ENCODE measurements at regions not wholly inside any gene's neighbourhood (a gene's known extent, or its start where the extent isn't known, plus 50 kb on each side); places are given as distances from the start of the nearest gene placed in this dataset.

DNA sequence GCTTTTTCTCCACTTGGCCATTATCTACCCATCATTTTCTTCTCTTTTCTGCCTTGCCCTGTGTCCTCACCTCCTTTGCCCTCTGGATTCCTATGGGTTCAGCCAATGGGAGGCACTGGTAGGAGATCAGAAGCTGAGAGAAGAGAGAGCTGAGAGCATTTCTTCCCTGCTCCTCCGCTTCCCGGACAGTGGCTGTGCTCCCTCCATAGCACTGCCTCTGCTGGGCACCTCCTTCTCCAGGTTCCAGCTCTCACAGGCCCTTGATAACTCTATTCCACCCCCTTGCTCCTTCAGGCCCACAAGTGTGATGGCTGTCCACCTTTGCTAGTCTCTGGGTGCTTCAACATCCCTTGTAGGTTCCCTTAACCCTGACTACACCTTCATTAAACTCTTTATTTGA is 79.6 kb downstream of the LSM5 start:
- H3K4me3 ChIP-seq (replicated peaks; ENCODE audit: low read depth, low read length), result no peak overlapping the region
- H3K36me3 ChIP-seq (ENCODE audit: control insufficient read depth, insufficient read depth, low read length), result no peaks in the 10 kb centered on the region
- no peak for DNase-seq (ENCODE audit: extremely low read depth, insufficient read length)
- TF ChIP-seq, protein P1, sequence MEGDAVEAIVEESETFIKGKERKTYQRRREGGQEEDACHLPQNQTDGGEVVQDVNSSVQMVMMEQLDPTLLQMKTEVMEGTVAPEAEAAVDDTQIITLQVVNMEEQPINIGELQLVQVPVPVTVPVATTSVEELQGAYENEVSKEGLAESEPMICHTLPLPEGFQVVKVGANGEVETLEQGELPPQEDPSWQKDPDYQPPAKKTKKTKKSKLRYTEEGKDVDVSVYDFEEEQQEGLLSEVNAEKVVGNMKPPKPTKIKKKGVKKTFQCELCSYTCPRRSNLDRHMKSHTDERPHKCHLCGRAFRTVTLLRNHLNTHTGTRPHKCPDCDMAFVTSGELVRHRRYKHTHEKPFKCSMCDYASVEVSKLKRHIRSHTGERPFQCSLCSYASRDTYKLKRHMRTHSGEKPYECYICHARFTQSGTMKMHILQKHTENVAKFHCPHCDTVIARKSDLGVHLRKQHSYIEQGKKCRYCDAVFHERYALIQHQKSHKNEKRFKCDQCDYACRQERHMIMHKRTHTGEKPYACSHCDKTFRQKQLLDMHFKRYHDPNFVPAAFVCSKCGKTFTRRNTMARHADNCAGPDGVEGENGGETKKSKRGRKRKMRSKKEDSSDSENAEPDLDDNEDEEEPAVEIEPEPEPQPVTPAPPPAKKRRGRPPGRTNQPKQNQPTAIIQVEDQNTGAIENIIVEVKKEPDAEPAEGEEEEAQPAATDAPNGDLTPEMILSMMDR (IDR thresholded peaks at IDR 0.05; ENCODE audit: insufficient read depth, low read length, poor library complexity, severe bottlenecking), result no peak
- H3K27me3 ChIP-seq (replicated peaks; ENCODE audit: control insufficient read depth, insufficient read depth, low read length), result no peaks in the 10 kb centered on the region; the same call in 1 of the 2 replicates

DNA sequence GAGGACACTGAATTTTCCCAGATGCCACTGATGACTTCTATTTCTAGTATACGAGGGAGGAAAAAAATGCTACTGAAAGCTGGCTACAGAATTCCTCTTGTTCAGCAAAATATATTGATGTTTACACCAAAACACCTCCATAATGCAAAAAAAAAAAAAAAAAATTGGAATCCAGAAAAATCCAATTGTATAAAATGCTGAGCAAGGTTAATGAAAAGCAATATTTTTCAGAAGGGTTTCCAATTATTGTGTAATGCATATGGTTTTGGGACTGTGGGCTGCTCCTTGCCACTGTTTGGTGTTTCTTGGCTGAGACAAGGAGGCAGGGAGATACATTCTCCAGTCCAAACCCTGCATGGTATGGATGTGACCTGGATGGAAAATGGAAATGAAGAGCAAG is 83.8 kb downstream of the LSM5 start:
- TF ChIP-seq, protein P1 (IDR thresholded peaks at IDR 0.05; ENCODE audit: insufficient read depth, low read length, poor library complexity, severe bottlenecking), result no peak

DNA sequence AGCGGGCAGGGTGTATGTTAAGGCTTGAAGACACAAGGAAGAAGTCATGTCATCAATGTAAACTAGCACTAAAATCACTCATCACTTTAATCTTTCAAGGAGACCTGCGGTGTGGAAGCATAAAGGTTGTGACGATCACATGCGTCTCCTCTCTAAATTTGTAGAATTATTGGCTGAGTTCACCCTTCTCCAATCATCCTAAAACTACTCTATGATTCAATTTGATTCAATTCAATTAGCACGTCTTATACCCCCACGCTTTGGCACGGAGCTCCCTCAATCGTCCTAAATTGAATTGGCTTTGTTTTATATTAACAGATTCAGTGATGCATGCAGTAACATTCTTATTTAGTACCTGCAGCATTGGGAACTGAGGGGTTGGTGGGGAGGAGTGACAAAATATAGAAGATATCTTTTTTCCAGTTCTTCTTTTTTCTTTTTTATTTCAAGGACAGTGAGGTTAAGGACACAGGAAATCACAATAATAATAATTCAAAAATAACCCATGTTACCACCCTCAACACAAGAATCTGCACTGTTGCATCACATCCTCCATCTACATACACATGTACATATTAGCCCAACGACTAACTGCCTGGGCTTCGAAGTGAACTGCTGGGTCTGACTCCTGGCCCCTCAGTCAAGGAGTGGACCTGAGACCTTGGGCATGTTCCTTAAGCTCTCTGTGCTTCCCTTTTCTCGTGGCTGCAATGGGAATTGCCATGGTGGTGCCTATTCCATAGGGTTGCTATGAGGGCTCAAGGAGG is 86.5 kb downstream of the LSM5 start:
- Histone ChIP-seq H3K27me3 (replicated peaks; ENCODE audit: control insufficient read depth, insufficient read depth, low read length) (no peaks in the 10 kb centered on the region), H3K36me3 (ENCODE audit: control insufficient read depth, insufficient read depth, low read length) (no peaks in the 10 kb centered on the region), H3K4me3 (replicated peaks; ENCODE audit: low read depth, low read length) (no peak overlapping the region)
- TF ChIP-seq, protein P1 (IDR thresholded peaks at IDR 0.05; ENCODE audit: insufficient read depth, low read length, poor library complexity, severe bottlenecking), result no peak
- no peak for DNase-seq (ENCODE audit: extremely low read depth, insufficient read length)

More for the DNA sequence above, 83.8 kb downstream of the LSM5 start:
- H3K27me3 ChIP-seq (replicated peaks; ENCODE audit: control insufficient read depth, insufficient read depth, low read length), result no peaks in the 10 kb centered on the region; the same call in 1 of the 2 replicates
- no peaks in the 10 kb centered on the region for H3K36me3 ChIP-seq (ENCODE audit: control insufficient read depth, insufficient read depth, low read length)
- no peak for DNase-seq (ENCODE audit: extremely low read depth, insufficient read length)
- no peak overlapping the region for H3K4me3 ChIP-seq (replicated peaks; ENCODE audit: low read depth, low read length)

DNA sequence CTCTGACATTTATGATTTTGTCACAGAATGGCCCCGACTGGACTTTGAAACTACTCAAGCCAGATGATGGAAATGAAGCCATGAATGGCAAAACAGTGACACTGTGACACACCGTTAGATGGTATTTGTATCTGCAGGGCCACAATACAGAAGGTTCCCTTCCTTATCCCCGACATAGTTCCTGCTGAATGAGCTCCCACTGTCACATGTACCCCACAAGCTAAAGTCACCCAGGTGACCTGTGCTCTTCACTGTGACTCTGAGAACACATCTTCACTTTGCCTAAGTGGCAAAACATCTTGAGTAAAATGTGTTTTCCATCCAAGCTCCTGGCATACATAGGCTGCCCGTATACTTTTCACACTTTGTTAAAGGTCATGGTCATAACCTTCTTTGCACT is 89.5 kb downstream of the LSM5 start:
- no peak for DNase-seq (ENCODE audit: extremely low read depth, insufficient read length)
- H3K27me3 ChIP-seq (replicated peaks; ENCODE audit: control insufficient read depth, insufficient read depth, low read length), result no peaks in the 10 kb centered on the region
- TF ChIP-seq, protein P1 (IDR thresholded peaks at IDR 0.05; ENCODE audit: insufficient read depth, low read length, poor library complexity, severe bottlenecking), result no peak
- no peak overlapping the region for H3K4me3 ChIP-seq (replicated peaks; ENCODE audit: low read depth, low read length)
- no peaks in the 10 kb centered on the region for H3K36me3 ChIP-seq (ENCODE audit: control insufficient read depth, insufficient read depth, low read length)

- Histone ChIP-seq H3K27me3 (replicated peaks; ENCODE audit: control insufficient read depth, insufficient read depth, low read length) (no peaks in the 10 kb centered on the region), H3K4me3 (replicated peaks; ENCODE audit: low read depth, low read length) (no peak overlapping the region), H3K36me3 (ENCODE audit: control insufficient read depth, insufficient read depth, low read length) (no peaks in the 10 kb centered on the region)
- no peak for DNase-seq (ENCODE audit: extremely low read depth, insufficient read length)
- TF ChIP-seq, protein P1 (IDR thresholded peaks at IDR 0.05; ENCODE audit: insufficient read depth, low read length, poor library complexity, severe bottlenecking), result no peak
Measured at GRCh38 chr7:32399311-32399710, 90.9 kb downstream of the LSM5 start.
